GM23338 (cell line): ENCODE measurements at regions not wholly inside any gene's neighbourhood (a gene's known extent, or its start where the extent isn't known, plus 50 kb on each side); places are given as distances from the start of the nearest gene placed in this dataset.

Source experiments
- CREB1 ChIP-seq: fragments of 250-450 bp; sonication (Bioruptor Pico); IDR thresholded peaks from 2 replicates; pipeline ENCODE4 v1.5.0; 2020; ENCODE audit warnings: low read depth, mild to moderate bottlenecking, moderate library complexity
- EZH2phosphoT487 ChIP-seq: fragments of 200-600 bp; sonication (generic); IDR thresholded peaks from one replicate; pipeline ENCODE4 v1.8.1; 2018; ENCODE audit warnings: antibody characterized with exemption; ENCODE audit not compliant: unreplicated experiment
- JUNB ChIP-seq: IDR thresholded peaks from one replicate; pipeline ENCODE4 v1.6.1; 2016; ENCODE audit warnings: antibody characterized with exemption; ENCODE audit not compliant: unreplicated experiment
- POLR2AphosphoS5 ChIP-seq: IDR thresholded peaks from 2 replicates; pipeline ENCODE4 v1.6.1; 2016; ENCODE audit warnings: antibody characterized with exemption, low read depth
- TF ChIP-seq, protein P1 (sequence below), 2 experiments: fragments of 200-600 bp in 1 of 2; sonication (generic) in 1 of 2; conservative IDR thresholded peaks; 2 replicates each; pipeline versions ENCODE4 v1.5.1 to v1.6.1; 2016 to 2017; ENCODE audit warnings: antibody characterized with exemption in 2 of 2, low read depth in 2 of 2, mild to moderate bottlenecking in 2 of 2, moderate library complexity in 1 of 2
- TF ChIP-seq, protein P2 (sequence below): IDR thresholded peaks from one replicate; pipeline ENCODE4 v1.6.1; 2018; ENCODE audit warnings: antibody characterized with exemption; ENCODE audit not compliant: unreplicated experiment
- TF ChIP-seq, protein P3 (sequence below): IDR thresholded peaks from 2 replicates; pipeline ENCODE4 v1.6.1; 2016; ENCODE audit warnings: antibody characterized with exemption

- TF ChIP-seq, protein P1, sequence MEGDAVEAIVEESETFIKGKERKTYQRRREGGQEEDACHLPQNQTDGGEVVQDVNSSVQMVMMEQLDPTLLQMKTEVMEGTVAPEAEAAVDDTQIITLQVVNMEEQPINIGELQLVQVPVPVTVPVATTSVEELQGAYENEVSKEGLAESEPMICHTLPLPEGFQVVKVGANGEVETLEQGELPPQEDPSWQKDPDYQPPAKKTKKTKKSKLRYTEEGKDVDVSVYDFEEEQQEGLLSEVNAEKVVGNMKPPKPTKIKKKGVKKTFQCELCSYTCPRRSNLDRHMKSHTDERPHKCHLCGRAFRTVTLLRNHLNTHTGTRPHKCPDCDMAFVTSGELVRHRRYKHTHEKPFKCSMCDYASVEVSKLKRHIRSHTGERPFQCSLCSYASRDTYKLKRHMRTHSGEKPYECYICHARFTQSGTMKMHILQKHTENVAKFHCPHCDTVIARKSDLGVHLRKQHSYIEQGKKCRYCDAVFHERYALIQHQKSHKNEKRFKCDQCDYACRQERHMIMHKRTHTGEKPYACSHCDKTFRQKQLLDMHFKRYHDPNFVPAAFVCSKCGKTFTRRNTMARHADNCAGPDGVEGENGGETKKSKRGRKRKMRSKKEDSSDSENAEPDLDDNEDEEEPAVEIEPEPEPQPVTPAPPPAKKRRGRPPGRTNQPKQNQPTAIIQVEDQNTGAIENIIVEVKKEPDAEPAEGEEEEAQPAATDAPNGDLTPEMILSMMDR (conservative IDR thresholded peaks at IDR 0.05; ENCODE audit: low read depth in 2 of 2): no peak
- TF ChIP-seq CREB1 (CRISPR knock-in tag): no peak
- TF ChIP-seq, protein P2, sequence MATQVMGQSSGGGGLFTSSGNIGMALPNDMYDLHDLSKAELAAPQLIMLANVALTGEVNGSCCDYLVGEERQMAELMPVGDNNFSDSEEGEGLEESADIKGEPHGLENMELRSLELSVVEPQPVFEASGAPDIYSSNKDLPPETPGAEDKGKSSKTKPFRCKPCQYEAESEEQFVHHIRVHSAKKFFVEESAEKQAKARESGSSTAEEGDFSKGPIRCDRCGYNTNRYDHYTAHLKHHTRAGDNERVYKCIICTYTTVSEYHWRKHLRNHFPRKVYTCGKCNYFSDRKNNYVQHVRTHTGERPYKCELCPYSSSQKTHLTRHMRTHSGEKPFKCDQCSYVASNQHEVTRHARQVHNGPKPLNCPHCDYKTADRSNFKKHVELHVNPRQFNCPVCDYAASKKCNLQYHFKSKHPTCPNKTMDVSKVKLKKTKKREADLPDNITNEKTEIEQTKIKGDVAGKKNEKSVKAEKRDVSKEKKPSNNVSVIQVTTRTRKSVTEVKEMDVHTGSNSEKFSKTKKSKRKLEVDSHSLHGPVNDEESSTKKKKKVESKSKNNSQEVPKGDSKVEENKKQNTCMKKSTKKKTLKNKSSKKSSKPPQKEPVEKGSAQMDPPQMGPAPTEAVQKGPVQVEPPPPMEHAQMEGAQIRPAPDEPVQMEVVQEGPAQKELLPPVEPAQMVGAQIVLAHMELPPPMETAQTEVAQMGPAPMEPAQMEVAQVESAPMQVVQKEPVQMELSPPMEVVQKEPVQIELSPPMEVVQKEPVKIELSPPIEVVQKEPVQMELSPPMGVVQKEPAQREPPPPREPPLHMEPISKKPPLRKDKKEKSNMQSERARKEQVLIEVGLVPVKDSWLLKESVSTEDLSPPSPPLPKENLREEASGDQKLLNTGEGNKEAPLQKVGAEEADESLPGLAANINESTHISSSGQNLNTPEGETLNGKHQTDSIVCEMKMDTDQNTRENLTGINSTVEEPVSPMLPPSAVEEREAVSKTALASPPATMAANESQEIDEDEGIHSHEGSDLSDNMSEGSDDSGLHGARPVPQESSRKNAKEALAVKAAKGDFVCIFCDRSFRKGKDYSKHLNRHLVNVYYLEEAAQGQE: no peak
- no peak for TF ChIP-seq EZH2phosphoT487
- TF ChIP-seq POLR2AphosphoS5: no peak
- no peak for TF ChIP-seq JUNB
- TF ChIP-seq, protein P3, sequence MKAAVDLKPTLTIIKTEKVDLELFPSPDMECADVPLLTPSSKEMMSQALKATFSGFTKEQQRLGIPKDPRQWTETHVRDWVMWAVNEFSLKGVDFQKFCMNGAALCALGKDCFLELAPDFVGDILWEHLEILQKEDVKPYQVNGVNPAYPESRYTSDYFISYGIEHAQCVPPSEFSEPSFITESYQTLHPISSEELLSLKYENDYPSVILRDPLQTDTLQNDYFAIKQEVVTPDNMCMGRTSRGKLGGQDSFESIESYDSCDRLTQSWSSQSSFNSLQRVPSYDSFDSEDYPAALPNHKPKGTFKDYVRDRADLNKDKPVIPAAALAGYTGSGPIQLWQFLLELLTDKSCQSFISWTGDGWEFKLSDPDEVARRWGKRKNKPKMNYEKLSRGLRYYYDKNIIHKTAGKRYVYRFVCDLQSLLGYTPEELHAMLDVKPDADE: no peak
Measured at GRCh38 chr4:78666830-78667258, 109.3 kb upstream of the BMP2K start.
